AG09319 (cell line): ENCODE measurements at regions not wholly inside any gene's neighbourhood (a gene's known extent, or its start where the extent isn't known, plus 50 kb on each side); places are given as distances from the start of the nearest gene placed in this dataset.
"Not testable (repeated sequence)": the region's sequence is repeated elsewhere in the genome, so short reads cannot be mapped to it uniquely, and the experiment has no call there.

Source experiments
- DNase-seq: peaks from one replicate; pipeline ENCODE4 v3.0.0-alpha.2; 2010; ENCODE audit warnings: low read depth; ENCODE audit errors: extremely low read depth
- CTCF ChIP-seq: IDR thresholded peaks from 2 replicates; pipeline ENCODE4 v1.5.1; 2011; ENCODE audit warnings: low read depth, mild to moderate bottlenecking, inconsistent platforms, low read length, moderate library complexity

- no peak for TF ChIP-seq CTCF
- DNase-seq, result no peak
Measured at GRCh38 chr18:40160361-40160760, 1794.7 kb upstream of the PIK3C3 start.

- no peak for DNase-seq
- TF ChIP-seq CTCF, result no peak; the same call in 1 of the 2 replicates
Measured at GRCh38 chr18:40159141-40160017, 1795.7 kb upstream of the PIK3C3 start.

- TF ChIP-seq CTCF, result no peak
- DNase-seq, result no peak
Measured at GRCh38 chr18:40157120-40157519, 1797.9 kb upstream of the PIK3C3 start.

- no peak for DNase-seq
- no peak for TF ChIP-seq CTCF
Measured at GRCh38 chr18:40152859-40153258, 1802.2 kb upstream of the PIK3C3 start.

- no peak for TF ChIP-seq CTCF
Measured at GRCh38 chr18:40148960-40149359, 1806.1 kb upstream of the PIK3C3 start.

GRCh38 chr18:40133253-40133652, 1821.8 kb upstream of the PIK3C3 start:
- DNase-seq, result no peak
- no peak for TF ChIP-seq CTCF

More at GRCh38 chr18:40148960-40149359, 1806.1 kb upstream of the PIK3C3 start:
- no peak for DNase-seq

- not testable (repeated sequence) for DNase-seq
Measured at GRCh38 chr18:40132438-40132837, 1822.6 kb upstream of the PIK3C3 start.

- no peak for TF ChIP-seq CTCF
- DNase-seq, result no peak
Measured at GRCh38 chr18:40124107-40124506, 1830.9 kb upstream of the PIK3C3 start.
